H1 (cell line): ENCODE measurements at regions not wholly inside any gene's neighbourhood (a gene's known extent, or its start where the extent isn't known, plus 50 kb on each side); places are given as distances from the start of the nearest gene placed in this dataset.

Experiments used
- RBBP5 ChIP-seq: IDR thresholded peaks from 2 replicates; pipeline ENCODE4 v1.7.1; 2012; ENCODE audit warnings: low read depth, mild to moderate bottlenecking, inconsistent platforms, low read length, moderate library complexity, borderline replicate concordance

- no peak for TF ChIP-seq RBBP5
- TF ChIP-seq, all 59 proteins: peak for 0
Measured at GRCh38 chr6:181049-181654, 111.1 kb upstream of the DUSP22 start (continued).
